HFFc6 (cell line): ENCODE measurements at regions not wholly inside any gene's neighbourhood (a gene's known extent, or its start where the extent isn't known, plus 50 kb on each side); places are given as distances from the start of the nearest gene placed in this dataset.

Experiments used
- DNase-seq: peaks from one replicate; pipeline ENCODE4 v3.0.0-alpha.2; 2018
- H3K27ac Mint-ChIP-seq: 2 replicates; pipeline ENCODE4 v1.8.0; 2020; ENCODE audit warnings: mild to moderate bottlenecking, mixed read lengths
- H3K27me3 Mint-ChIP-seq: 2 replicates; pipeline ENCODE4 v1.8.0; 2021; ENCODE audit warnings: mild to moderate bottlenecking, moderate library complexity, mixed read lengths; ENCODE audit not compliant: insufficient read depth
- H3K36me3 Mint-ChIP-seq: 2 replicates; pipeline ENCODE4 v1.8.0; 2021; ENCODE audit warnings: low read depth, mixed read lengths
- H3K4me1 Mint-ChIP-seq: 2 replicates; pipeline ENCODE4 v1.8.0; 2020; ENCODE audit warnings: low read depth, mixed read lengths
- H3K4me3 Mint-ChIP-seq: 2 replicates; pipeline ENCODE4 v1.8.0; 2020; ENCODE audit warnings: mild to moderate bottlenecking, moderate library complexity, mixed read lengths
- H3K9me3 Mint-ChIP-seq: 2 replicates; pipeline ENCODE4 v1.8.0; 2020; ENCODE audit warnings: mild to moderate bottlenecking, mixed read lengths
- CTCF ChIP-seq: fragments of 200-600 bp; sonication (generic); IDR thresholded peaks from 2 replicates; pipeline ENCODE4 v1.5.0; 2021; ENCODE audit warnings: antibody characterized with exemption, mild to moderate bottlenecking

- no peaks in the 10 kb centered on the region for H3K4me1 Mint-ChIP-seq
- 0 out of 2 replicates have a peak, but pooled peaks cover 5% of the 10 kb centered on the region for H3K36me3 Mint-ChIP-seq
- TF ChIP-seq CTCF: no peak
- no peak overlapping the region for H3K27ac Mint-ChIP-seq
- peaks cover 63% of the 10 kb centered on the region for H3K9me3 Mint-ChIP-seq
- H3K4me3 Mint-ChIP-seq: no peak overlapping the region
- DNase-seq: no peak
- H3K27me3 Mint-ChIP-seq: no peaks in the 10 kb centered on the region
Observed at GRCh38 chr2:5285061-5285460, 407.1 kb upstream of the SOX11 start.

DNA sequence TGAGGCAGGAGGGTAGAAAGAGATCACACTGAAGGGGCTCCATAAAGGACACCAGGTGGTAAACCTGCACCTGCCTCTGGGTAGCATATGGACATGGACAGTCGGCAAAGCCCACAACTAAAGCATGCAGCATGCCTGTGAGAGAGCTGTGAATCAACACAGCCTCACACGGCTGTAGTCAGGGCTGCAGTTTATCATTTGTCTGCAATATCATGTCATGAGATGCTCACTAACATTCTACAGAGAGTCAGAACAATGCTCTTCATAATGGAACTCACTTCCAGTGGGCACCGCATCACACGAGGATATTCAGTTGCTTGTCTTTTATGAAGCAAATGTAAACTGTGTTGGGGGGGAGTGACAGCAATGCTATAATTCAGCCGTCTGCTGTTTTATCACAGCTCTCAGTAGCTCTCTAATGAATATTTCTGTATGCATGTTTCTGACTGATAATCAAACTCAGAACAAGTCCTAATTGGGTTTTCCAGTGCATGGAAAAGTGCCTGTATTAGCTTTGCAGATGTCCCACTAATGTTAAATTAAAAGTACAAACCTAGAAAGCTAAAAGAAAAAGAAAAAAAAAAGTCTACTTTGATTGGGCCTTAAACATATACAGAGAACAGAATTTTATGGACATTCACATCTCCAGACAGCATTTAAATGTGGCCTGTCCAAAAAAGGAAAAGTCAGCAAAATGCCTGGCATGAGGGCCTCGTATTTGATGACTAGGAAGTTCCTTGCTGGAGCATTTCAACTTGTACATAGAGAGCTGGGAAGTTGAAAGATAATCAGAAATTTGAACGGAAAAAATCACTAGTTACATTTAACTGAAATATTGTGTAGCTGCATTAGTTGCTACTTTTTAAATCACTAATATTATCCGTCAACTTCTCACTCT is 406.1 kb upstream of the SOX11 start:
- Mint-ChIP-seq H3K36me3 (0 out of 2 replicates have a peak, but pooled peaks cover 5% of the 10 kb centered on the region), H3K27me3 (no peaks in the 10 kb centered on the region), H3K4me1 (no peaks in the 10 kb centered on the region), H3K27ac (no peak overlapping the region), H3K4me3 (no peak overlapping the region), H3K9me3 (peaks cover 58% of the 10 kb centered on the region)
- no peak for DNase-seq
- TF ChIP-seq CTCF: no peak

DNA sequence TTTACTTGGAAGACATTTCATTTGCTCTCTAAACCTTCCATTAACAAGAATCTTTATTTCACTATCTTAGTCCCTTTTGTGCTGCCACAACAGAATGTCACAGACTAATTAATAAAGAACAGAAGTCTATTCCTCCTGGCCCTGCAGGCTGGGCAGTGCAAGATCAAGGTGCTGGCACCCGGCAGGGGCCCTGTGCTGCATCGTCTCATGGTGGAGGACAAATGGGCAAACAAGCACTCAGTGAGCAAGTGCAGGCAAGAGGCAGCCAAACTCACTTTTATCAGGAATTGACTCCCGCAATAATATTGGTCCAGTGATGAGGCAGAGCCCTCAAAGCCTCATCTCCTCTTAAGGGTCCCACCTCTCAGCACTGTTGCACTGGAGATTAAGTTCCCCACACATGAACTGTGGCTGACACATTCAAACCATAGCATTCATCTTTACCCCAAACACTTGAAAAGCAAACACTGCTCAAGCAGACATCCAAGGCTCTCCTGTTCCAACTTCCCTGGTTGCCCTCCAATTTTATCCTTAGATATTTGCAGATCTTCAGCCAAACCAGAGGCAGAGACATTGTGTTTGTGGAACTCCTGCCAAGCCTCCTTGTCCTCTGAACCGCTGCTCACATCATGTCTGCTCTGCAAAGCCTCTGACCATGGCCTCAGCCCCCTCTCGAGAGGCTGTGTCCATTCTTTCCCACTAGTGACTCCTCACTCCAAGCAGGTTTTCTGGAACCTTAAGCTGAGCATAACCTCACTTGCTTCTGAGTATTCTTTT is 404.4 kb upstream of the SOX11 start:
- 0 out of 2 replicates have a peak, but pooled peaks cover 5% of the 10 kb centered on the region for H3K36me3 Mint-ChIP-seq
- H3K9me3 Mint-ChIP-seq: peaks cover 55% of the 10 kb centered on the region
- DNase-seq: no peak
- H3K27ac Mint-ChIP-seq: no peak overlapping the region
- no peaks in the 10 kb centered on the region for H3K4me1 Mint-ChIP-seq
- H3K27me3 Mint-ChIP-seq: no peaks in the 10 kb centered on the region
- no peak for TF ChIP-seq CTCF
- no peak overlapping the region for H3K4me3 Mint-ChIP-seq

DNA sequence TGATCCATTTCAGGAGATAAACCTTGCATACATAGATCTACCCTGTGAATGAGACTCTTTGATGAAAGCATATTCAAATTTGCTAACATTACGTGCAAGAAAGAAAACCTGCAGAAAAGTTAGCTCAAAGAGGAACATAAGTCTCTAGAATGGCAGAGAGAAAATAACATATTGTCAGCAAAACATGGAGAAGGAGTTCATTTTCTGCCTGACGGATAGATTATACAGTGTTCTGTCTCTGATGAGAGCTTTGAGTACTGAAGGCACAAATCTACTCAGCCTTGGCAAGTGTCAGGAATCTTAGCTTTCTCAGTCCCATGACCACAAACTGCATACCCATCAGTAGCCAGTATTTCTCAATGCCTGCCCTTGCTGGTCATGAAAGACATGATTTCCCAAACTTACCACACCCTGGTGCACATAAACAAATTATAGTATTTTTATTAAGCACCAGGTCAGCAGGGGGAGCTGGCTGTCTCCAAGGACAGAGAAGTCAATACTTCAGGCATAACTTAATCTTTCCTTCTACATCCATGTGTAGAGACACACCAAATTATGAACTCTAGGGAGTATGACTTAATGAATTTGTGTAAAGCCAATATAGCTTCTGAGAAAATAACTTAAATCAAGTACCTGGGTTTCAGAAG is 401.2 kb upstream of the SOX11 start:
- TF ChIP-seq CTCF: no peak
- Mint-ChIP-seq H3K4me3 (no peak overlapping the region), H3K27me3 (no peaks in the 10 kb centered on the region; the same call in 1 of the 2 replicates), H3K36me3 (no peaks in the 10 kb centered on the region), H3K9me3 (peaks cover 47% of the 10 kb centered on the region), H3K27ac (no peak overlapping the region), H3K4me1 (no peaks in the 10 kb centered on the region)
- no peak for DNase-seq

- DNase-seq: no peak
- Mint-ChIP-seq H3K27ac (no peak overlapping the region), H3K9me3 (peaks cover 55% of the 10 kb centered on the region), H3K4me1 (no peaks in the 10 kb centered on the region), H3K36me3 (0 out of 2 replicates have a peak, but pooled peaks cover 5% of the 10 kb centered on the region), H3K27me3 (no peaks in the 10 kb centered on the region), H3K4me3 (no peak overlapping the region)
- no peak for TF ChIP-seq CTCF
Observed at GRCh38 chr2:5304640-5305039, 387.5 kb upstream of the SOX11 start.
